ENCODE measurements at regions not wholly inside any gene's neighbourhood (a gene's known extent, or its start where the extent isn't known, plus 50 kb on each side); places are given as distances from the start of the nearest gene placed in this dataset.

DNA sequence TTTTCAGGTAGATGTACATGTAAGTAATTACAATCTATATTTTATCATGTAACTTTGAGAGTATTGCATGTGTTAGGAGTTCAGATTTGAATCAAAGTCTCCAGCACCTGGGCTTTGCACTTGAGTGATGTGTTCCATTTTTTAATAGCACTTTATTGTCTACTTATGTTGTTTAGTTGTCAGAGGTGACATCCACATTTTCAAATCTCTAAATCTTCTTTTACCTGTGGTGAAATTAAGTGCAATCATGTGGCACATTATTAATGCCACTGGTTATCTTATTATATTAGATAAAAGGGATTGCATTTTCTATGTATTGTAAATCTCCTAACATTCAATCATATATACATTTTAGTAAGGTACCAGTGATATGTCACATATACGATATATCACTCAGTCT, 333.4 kb downstream of the AASDHPPT start:
- TF ChIP-seq EZH2phosphoT487 (IDR thresholded peaks at IDR 0.05; ENCODE audit: borderline replicate concordance, low read length) (no peak), EZH2 (IDR thresholded peaks at IDR 0.05; ENCODE audit: low read length, unreplicated experiment) (no peak)

All from PC-3 (cell line).